ENCODE measurements at regions not wholly inside any gene's neighbourhood (a gene's known extent, or its start where the extent isn't known, plus 50 kb on each side); places are given as distances from the start of the nearest gene placed in this dataset.

- TF ChIP-seq CTCF (conservative IDR thresholded peaks at IDR 0.05), result no peak
- TF ChIP-seq ZFX (IDR thresholded peaks at IDR 0.05), result no peak
Observed at GRCh38 chr1:244221991-244222390, 170.9 kb downstream of the ZBTB18 start.

Data from C4-2B (cell line).